Activated naive CD4-positive, alpha-beta T cell treated with anti-CD3 and anti-CD28 coated beads for 36 hours (primary cell): ENCODE measurements at regions not wholly inside any gene's neighbourhood (a gene's known extent, or its start where the extent isn't known, plus 50 kb on each side); places are given as distances from the start of the nearest gene placed in this dataset.
"Not testable (repeated sequence)": the region's sequence is repeated elsewhere in the genome, so short reads cannot be mapped to it uniquely, and the experiment has no call there.

Experiments used
- CTCF ChIA-PET: fragments of 350-600 bp; sonication (Branson Sonifier 250); formaldehyde crosslinking; loops from one replicate; lab custom pipeline; 2021; ENCODE audit warnings: antibody characterized with exemption; lab: Charles Lee
- DNase-seq: peaks from one replicate; pipeline ENCODE4 v3.0.0-alpha.2; 2020
- H3K27ac Mint-ChIP-seq: one replicate; pipeline ENCODE4 v1.8.0; 2021; ENCODE audit warnings: mild to moderate bottlenecking, mixed read lengths
- H3K27me3 Mint-ChIP-seq: one replicate; pipeline ENCODE4 v1.8.0; 2021; ENCODE audit warnings: low read depth, mixed read lengths
- H3K36me3 Mint-ChIP-seq: one replicate; pipeline ENCODE4 v1.8.0; 2021; ENCODE audit warnings: low read depth, mixed read lengths
- H3K4me1 Mint-ChIP-seq: one replicate; pipeline ENCODE4 v1.8.0; 2021; ENCODE audit warnings: low read depth, mixed read lengths
- H3K4me3 Mint-ChIP-seq: one replicate; pipeline ENCODE4 v1.8.0; 2021; ENCODE audit warnings: mild to moderate bottlenecking, moderate library complexity, mixed read lengths
- H3K9me3 Mint-ChIP-seq: one replicate; pipeline ENCODE4 v1.8.0; 2021; ENCODE audit warnings: mixed read lengths
- intact Hi-C: fragments of 100-400 bp; cut with micrococcal nuclease; formaldehyde crosslinking; loops from one replicate; pipeline ENCODE4 v1.15.1; 2023

DNA sequence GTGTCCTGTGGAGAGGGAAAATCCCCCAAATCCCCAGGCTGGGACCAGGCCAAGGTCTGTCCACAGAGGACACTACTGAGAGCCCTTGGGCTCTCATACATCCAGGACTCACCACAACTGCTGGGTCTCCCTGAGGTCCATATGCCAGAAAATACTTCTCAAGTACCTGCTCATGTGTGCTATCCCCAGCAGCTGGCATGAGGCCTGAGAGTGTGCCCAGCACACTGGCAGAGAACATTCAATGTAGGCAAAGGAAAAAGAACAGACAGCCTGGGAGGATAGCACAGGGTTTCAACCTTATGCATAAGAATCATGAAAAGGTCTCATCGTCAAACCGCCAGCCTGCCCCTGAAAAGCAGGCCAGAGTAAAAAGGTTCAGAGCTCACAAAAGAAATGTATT is 154.1 kb upstream of the TAS2R1 start:
- Mint-ChIP-seq H3K27me3 (no peaks in the 10 kb centered on the region), H3K9me3 (peaks cover 14% of the 10 kb centered on the region), H3K27ac (no peak overlapping the region), H3K4me3 (no peak overlapping the region), H3K4me1 (no peaks in the 10 kb centered on the region), H3K36me3 (no peaks in the 10 kb centered on the region)
- CTCF ChIA-PET: no interaction called here
- intact Hi-C loops: no loop called here
- DNase-seq: no peak

DNA sequence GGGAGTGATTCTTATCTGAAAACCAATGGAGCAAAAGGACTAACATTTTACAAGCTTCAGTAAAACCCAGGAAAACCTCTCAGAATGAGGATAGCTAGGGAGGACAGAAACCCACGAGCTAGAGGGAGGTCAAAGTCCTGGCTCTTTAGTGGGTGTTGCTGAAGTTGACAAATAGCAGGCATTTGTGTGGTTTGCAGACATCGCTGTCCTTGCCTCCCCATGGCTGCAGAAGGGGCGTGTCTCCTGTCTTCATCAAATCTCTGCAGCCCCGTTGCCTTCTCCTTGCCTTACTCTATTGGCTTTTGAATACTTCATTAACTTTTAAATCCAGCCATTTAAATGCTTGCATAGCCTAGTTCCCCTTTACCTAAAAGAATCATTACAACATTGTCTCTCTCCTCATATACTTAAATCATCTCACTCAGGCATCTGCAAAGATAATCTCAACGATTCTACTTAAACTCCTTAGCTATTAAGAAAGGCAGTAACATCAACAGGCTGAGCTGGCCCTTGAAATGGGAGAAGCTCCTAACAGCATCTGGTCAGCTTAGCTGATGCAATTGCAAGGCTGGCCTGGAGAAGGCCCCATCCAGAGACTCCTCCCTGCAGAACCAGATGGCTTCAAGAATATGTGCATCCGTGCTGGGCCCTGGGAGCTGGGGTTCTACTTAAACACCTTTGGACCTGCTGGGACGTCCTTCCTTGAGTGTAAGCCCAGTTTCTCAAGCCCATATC is 152.8 kb upstream of the TAS2R1 start:
- H3K4me3 Mint-ChIP-seq: no peak overlapping the region
- H3K36me3 Mint-ChIP-seq: no peaks in the 10 kb centered on the region
- H3K27me3 Mint-ChIP-seq: no peaks in the 10 kb centered on the region
- intact Hi-C loops: no loop called here
- H3K9me3 Mint-ChIP-seq: peaks cover 14% of the 10 kb centered on the region
- DNase-seq: no peak
- no peak overlapping the region for H3K27ac Mint-ChIP-seq
- no peaks in the 10 kb centered on the region for H3K4me1 Mint-ChIP-seq
- CTCF ChIA-PET: no interaction called here

DNA sequence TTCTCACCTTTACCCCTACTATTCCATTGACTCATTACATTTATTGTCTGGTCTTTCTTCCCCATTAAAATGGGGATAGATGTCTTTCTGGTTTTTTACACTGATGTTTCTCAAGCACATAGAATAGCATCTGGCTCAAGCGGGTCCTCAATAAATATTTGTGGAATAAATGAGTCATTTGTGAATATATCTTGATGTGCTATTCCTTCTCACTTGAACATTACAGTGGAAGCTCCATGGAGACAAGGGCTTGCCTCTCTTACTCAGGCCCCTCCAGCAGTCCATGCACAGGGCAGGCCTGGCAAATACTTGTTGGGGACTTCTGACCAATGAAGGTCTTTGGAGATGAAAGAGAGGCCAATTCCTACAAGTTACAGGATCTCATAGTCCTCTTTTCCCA is 151.7 kb upstream of the TAS2R1 start:
- Mint-ChIP-seq H3K36me3 (no peaks in the 10 kb centered on the region), H3K4me3 (no peak overlapping the region), H3K4me1 (no peaks in the 10 kb centered on the region), H3K27ac (no peak overlapping the region), H3K9me3 (peaks cover 14% of the 10 kb centered on the region), H3K27me3 (no peaks in the 10 kb centered on the region)
- CTCF ChIA-PET: interaction anchor here (0.5 kb wide), 1 partner anchor 726 kb away, joined by 3 read pairs; no protein-coding TSS in a partner anchor
- no peak for DNase-seq
- intact Hi-C loops: no loop called here

DNA sequence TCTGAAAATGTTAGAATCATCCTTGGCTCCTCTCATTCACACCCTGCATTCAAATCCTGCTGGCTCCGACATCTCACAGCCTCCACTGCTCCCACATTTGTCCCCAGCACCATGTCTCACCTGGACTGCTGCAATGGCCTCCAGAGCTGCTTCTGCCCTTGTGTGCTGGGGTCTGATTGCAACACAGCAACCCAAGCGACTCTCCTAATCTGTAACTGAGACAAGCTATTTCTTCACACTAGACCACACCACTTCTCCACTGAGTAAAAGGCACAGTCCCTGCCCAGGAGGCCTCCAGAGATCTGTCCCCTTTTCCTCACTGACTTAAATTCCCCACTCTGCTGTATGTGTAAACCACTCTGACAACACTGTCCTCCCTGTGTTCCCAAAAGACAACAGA is 151.1 kb upstream of the TAS2R1 start:
- no peaks in the 10 kb centered on the region for H3K4me1 Mint-ChIP-seq
- H3K27ac Mint-ChIP-seq: no peak overlapping the region
- H3K27me3 Mint-ChIP-seq: no peaks in the 10 kb centered on the region
- intact Hi-C loops: no loop called here
- H3K36me3 Mint-ChIP-seq: no peaks in the 10 kb centered on the region
- H3K4me3 Mint-ChIP-seq: no peak overlapping the region
- DNase-seq: no peak
- CTCF ChIA-PET: no interaction called here
- H3K9me3 Mint-ChIP-seq: peaks cover 14% of the 10 kb centered on the region

DNA sequence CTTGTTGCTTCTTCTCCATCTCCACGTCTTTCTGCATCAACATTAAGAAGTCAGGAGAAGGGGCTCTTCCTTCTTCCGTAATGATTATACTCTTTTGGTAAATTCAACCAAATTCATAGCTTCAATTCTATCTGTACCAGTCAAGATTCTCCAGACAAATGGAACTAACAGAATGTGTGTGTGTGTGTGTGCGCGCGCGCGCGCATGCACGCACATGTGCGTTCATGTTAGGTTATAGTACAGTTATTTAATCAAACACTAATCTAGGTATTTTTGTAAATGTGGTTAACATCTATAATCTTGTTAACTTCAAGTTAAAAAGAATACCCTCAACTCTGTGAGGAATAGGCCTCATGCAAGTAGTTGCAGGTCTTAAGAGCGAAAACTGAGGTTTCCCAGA is 150.3 kb upstream of the TAS2R1 start:
- Mint-ChIP-seq H3K9me3 (peaks cover 14% of the 10 kb centered on the region), H3K27ac (no peak overlapping the region), H3K4me3 (no peak overlapping the region), H3K36me3 (no peaks in the 10 kb centered on the region), H3K27me3 (no peaks in the 10 kb centered on the region), H3K4me1 (no peaks in the 10 kb centered on the region)
- DNase-seq: no peak
- intact Hi-C loops: no loop called here
- CTCF ChIA-PET: no interaction called here

DNA sequence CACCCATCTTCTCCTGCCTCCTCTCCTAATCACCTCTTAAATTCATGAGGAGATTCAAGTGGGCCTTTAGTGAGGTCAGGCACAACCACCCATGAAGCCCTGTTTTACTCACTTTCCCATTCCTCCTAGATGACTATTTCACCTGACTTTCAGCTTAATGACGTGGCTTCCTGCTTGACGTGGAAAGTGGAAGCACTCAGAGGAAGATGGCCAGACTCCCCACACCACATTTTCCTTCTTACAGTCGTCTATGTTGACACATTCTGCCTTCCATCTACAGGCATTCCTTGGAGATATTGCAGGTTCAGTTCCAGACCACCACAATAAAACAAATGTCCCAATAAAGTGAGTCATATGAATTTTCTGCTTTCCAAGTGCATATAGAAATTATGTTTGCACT is 146.4 kb upstream of the TAS2R1 start:
- CTCF ChIA-PET: no interaction called here
- H3K27me3 Mint-ChIP-seq: no peaks in the 10 kb centered on the region
- DNase-seq: no peak
- H3K27ac Mint-ChIP-seq: no peak overlapping the region
- peaks cover 11% of the 10 kb centered on the region for H3K9me3 Mint-ChIP-seq
- H3K36me3 Mint-ChIP-seq: no peaks in the 10 kb centered on the region
- intact Hi-C loops: no loop called here
- H3K4me1 Mint-ChIP-seq: no peaks in the 10 kb centered on the region
- no peak overlapping the region for H3K4me3 Mint-ChIP-seq

DNA sequence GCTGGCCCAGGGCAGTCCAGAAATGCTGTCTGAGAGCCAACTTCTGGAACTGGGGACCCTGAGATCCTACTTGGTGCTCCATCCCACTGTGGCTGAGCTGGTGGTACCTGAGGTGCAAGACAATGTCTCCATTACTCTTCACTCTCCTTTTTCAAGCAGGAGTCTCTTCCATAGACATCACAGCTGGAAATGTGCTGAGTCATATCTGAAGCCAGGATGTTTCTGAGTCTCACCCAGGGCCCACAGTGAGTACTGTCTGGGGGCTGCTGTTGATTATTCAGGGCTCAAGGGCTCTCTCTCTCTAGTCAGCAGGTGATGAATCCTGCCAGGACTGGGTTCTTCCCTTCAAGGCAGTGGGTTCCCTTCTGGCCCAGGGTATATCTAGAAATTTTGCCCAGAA is 145.2 kb upstream of the TAS2R1 start:
- Mint-ChIP-seq H3K9me3 (peaks cover 4% of the 10 kb centered on the region), H3K4me1 (no peaks in the 10 kb centered on the region), H3K36me3 (no peaks in the 10 kb centered on the region), H3K27me3 (no peaks in the 10 kb centered on the region), H3K27ac (no peak overlapping the region), H3K4me3 (no peak overlapping the region)
- intact Hi-C loops: no loop called here
- DNase-seq: no peak
- CTCF ChIA-PET: no interaction called here

DNA sequence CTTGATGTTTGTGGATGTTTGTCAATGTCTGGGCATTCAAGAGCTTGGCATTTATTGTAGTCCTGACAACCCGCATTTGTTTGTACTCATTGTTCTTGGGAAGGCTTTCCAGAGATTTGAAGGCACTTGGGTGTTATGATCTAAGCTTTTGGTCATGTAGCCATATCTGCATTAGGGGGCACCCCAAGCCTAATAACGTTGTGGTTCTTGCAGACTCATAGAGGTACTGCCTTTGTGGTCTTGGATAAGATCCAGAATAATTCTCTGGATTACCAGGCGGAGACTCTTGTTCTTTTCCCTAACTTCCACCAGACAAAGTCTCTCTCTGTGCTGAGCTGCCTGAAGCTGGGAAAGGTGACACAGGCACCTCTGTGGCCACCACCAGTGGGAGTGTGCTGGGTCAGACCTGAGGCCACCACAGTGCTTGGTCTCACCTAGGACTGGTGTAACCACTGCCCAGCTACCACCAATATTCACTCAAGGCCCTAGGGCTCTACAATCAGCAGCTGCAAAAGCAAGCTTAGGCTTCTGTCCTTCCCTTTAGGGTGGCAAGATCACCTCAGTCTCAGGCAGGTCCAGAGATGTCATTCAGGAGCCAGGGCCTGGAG is 144.4 kb upstream of the TAS2R1 start:
- intact Hi-C loops: no loop called here
- H3K4me1 Mint-ChIP-seq: no peaks in the 10 kb centered on the region
- H3K27ac Mint-ChIP-seq: no peak overlapping the region
- no peaks in the 10 kb centered on the region for H3K9me3 Mint-ChIP-seq
- CTCF ChIA-PET: no interaction called here
- no peaks in the 10 kb centered on the region for H3K27me3 Mint-ChIP-seq
- DNase-seq: no peak
- H3K4me3 Mint-ChIP-seq: no peak overlapping the region
- no peaks in the 10 kb centered on the region for H3K36me3 Mint-ChIP-seq

DNA sequence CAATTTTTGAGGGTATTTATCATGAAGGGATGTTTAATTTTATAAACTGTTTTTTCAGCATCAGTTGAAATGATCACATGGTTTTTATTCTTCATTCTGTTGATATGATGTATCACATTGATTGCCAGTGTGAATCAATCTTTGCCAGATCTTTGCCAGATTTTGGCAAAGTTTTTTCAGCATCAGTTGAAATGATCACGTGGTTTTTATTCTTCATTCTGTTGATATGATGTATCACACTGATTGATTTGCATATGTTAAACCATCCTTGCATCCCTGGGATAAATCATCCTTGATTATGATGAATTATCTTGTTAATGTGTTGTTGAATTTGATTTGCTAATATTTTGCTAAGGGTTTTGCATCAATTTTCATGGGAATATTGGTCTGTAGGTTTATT is 140.9 kb upstream of the TAS2R1 start:
- H3K9me3 Mint-ChIP-seq: peaks cover 9% of the 10 kb centered on the region
- no peaks in the 10 kb centered on the region for H3K36me3 Mint-ChIP-seq
- intact Hi-C loops: no loop called here
- no peaks in the 10 kb centered on the region for H3K4me1 Mint-ChIP-seq
- H3K27ac Mint-ChIP-seq: no peak overlapping the region
- CTCF ChIA-PET: no interaction called here
- H3K27me3 Mint-ChIP-seq: no peaks in the 10 kb centered on the region
- no peak for DNase-seq
- no peak overlapping the region for H3K4me3 Mint-ChIP-seq

DNA sequence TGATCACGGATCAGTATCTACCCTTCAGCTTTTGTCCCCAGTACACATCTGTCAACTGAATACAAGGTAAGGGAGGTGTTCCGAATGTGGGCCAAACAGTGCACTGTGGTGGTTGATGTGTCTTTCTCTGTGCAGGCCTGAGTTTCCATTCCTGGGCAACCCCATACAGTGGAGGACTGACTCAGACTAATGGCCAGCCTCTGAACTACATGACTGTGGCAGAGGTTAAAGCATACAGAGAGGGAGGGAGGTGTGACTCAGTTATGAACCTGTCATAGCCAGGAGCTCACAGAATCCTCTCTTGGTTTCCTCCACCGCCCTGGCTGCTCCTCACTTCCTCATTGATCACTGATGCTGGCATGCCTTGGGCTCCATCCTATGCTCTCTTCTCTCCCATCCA is 136.4 kb upstream of the TAS2R1 start:
- intact Hi-C loops: no loop called here
- Mint-ChIP-seq H3K4me1 (no peaks in the 10 kb centered on the region), H3K27me3 (no peaks in the 10 kb centered on the region), H3K36me3 (no peaks in the 10 kb centered on the region), H3K4me3 (no peak overlapping the region), H3K27ac (no peak overlapping the region), H3K9me3 (peaks cover 9% of the 10 kb centered on the region)
- CTCF ChIA-PET: no interaction called here
- no peak for DNase-seq

DNA sequence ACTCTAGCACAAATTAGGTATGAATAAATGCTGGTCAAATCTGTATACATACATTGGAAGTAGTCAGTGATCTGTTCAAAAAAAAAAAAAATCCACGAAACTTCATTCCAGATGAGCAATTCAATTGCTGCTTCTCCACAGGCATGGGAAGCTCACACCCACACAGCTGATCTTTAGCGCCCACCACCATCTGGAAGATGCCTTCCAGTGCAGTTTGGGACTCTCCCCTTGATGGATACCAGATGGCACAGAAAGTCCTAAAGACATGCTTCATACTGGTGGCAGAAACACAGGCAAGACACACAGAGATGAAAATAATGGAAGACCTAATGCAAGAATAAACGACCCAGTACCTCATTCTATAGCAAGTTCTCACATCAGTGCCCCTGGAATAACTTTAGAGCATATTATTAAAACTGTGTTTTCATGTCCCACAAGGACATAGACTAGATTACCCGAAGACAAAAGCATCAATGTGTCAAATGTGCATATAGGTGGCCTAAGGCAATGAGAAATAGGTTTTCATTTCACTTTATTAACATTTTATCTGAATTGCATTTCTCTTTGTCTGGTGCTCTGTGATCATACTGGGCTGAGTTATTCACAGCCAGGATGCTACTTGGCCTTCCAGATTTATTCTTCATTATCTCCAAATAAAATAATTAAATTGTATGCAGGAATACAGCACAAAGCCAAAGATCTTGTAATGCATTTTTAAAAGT is 135.4 kb upstream of the TAS2R1 start:
- Mint-ChIP-seq H3K4me3 (no peak overlapping the region), H3K4me1 (no peaks in the 10 kb centered on the region), H3K27ac (no peak overlapping the region), H3K27me3 (no peaks in the 10 kb centered on the region), H3K9me3 (peaks cover 9% of the 10 kb centered on the region), H3K36me3 (no peaks in the 10 kb centered on the region)
- CTCF ChIA-PET: no interaction called here
- no peak for DNase-seq
- intact Hi-C loops: no loop called here

DNA sequence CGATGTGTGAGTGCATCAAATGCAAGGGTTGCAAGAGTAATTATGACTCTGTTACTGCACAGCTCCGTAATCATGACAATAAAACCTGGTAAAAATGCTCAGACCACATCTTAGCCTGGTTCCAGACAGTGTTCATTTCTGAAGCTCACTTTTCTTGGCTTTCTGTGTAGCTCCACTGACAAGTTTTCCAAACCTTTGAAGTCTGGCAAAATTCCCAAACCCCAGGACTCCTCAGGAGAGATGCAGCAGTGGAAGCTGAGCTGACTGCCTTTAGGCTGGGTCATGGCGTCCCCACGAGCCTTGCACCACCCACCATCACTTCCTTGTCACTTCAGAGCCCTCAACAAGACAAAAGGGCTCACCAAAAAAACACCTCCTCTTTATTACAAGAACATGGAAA is 131.6 kb upstream of the TAS2R1 start:
- Mint-ChIP-seq H3K4me1 (no peaks in the 10 kb centered on the region), H3K27ac (no peak overlapping the region), H3K4me3 (no peak overlapping the region), H3K9me3 (no peaks in the 10 kb centered on the region), H3K27me3 (no peaks in the 10 kb centered on the region), H3K36me3 (no peaks in the 10 kb centered on the region)
- intact Hi-C loops: no loop called here
- CTCF ChIA-PET: no interaction called here
- no peak for DNase-seq

DNA sequence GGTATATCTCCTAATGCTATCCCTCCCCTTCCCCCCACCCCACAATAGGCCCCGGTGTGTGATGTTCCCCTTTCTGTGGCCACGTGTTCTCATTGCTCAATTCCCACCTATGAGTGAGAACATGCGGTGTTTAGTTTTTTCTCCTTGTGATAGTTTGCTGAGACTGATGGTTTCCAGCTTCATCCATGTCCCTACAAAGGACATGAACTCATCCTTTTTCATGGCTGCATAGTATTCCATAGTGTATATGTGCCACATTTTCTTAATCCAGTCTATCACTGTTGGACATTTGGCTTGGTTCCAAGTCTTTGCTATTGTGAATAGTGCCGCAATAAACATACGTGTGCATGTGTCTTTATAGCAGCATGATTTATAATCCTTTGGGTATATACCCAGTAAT is 122.5 kb upstream of the TAS2R1 start:
- CTCF ChIA-PET, H3K4me1 Mint-ChIP-seq, H3K4me3 Mint-ChIP-seq, H3K27me3 Mint-ChIP-seq, DNase-seq, H3K36me3 Mint-ChIP-seq, H3K27ac Mint-ChIP-seq, intact Hi-C loops, H3K9me3 Mint-ChIP-seq: not testable (repeated sequence)
